IMR-90 (cell line): ENCODE measurements at regions not wholly inside any gene's neighbourhood (a gene's known extent, or its start where the extent isn't known, plus 50 kb on each side); places are given as distances from the start of the nearest gene placed in this dataset.

Source experiments
- CEBPB ChIP-seq: IDR thresholded peaks from 2 replicates; pipeline ENCODE4 v1.6.1; 2012; ENCODE audit warnings: low read depth, low read length, improper control_type of control experiment
- RAD21 ChIP-seq: IDR thresholded peaks from 2 replicates; pipeline ENCODE4 v1.6.1; 2012; ENCODE audit warnings: low read length, improper control_type of control experiment
- RFX5 ChIP-seq: IDR thresholded peaks from 2 replicates; pipeline ENCODE4 v1.8.0; 2012; ENCODE audit warnings: low read depth, mild to moderate bottlenecking, low read length, moderate library complexity
- SMC3 ChIP-seq: fragments of 150-350 bp; IDR thresholded peaks from 2 replicates; pipeline ENCODE4 v1.6.1; 2016; ENCODE audit warnings: low read depth, mild to moderate bottlenecking, antibody characterized with exemption, low read length, moderate library complexity
- TF ChIP-seq, protein P1 (sequence below): conservative IDR thresholded peaks from 2 replicates; pipeline ENCODE4 v1.5.1; 2012; ENCODE audit warnings: mild to moderate bottlenecking, low read depth, low read length, improper control_type of control experiment

- TF ChIP-seq RAD21 (no peak), CEBPB (no peak), SMC3 (no peak), RFX5 (no peak)
- TF ChIP-seq, protein P1, sequence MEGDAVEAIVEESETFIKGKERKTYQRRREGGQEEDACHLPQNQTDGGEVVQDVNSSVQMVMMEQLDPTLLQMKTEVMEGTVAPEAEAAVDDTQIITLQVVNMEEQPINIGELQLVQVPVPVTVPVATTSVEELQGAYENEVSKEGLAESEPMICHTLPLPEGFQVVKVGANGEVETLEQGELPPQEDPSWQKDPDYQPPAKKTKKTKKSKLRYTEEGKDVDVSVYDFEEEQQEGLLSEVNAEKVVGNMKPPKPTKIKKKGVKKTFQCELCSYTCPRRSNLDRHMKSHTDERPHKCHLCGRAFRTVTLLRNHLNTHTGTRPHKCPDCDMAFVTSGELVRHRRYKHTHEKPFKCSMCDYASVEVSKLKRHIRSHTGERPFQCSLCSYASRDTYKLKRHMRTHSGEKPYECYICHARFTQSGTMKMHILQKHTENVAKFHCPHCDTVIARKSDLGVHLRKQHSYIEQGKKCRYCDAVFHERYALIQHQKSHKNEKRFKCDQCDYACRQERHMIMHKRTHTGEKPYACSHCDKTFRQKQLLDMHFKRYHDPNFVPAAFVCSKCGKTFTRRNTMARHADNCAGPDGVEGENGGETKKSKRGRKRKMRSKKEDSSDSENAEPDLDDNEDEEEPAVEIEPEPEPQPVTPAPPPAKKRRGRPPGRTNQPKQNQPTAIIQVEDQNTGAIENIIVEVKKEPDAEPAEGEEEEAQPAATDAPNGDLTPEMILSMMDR: no peak
These were observed 398.1 kb upstream of the IRX1 start for GRCh38 chr5:3197304-3198073.
